HG03520 (cell line): ENCODE measurements at regions not wholly inside any gene's neighbourhood (a gene's known extent, or its start where the extent isn't known, plus 50 kb on each side); places are given as distances from the start of the nearest gene placed in this dataset.

Source experiments
- ATAC-seq: cut with Tn5 transposase; IDR thresholded peaks from one replicate; pipeline ENCODE4 v1.9.1; 2021; ENCODE audit warnings: mild to moderate bottlenecking, moderate library complexity; ENCODE audit not compliant: unreplicated experiment

GRCh38 chr7:32428546-32428945, 61.6 kb downstream of the LSM5 start:
- no peak for ATAC-seq

GRCh38 chr7:32427769-32428291, 62.4 kb downstream of the LSM5 start:
- ATAC-seq: no peak

- ATAC-seq: no peak
These were observed 73.3 kb downstream of the LSM5 start for GRCh38 chr7:32416846-32417245.

- ATAC-seq: no peak
These were observed 74.2 kb downstream of the LSM5 start for GRCh38 chr7:32415936-32416335.

- no peak for ATAC-seq
These were observed 74.7 kb downstream of the LSM5 start for GRCh38 chr7:32415519-32415918.

GRCh38 chr7:32412471-32412870, 77.7 kb downstream of the LSM5 start:
- no peak for ATAC-seq

- ATAC-seq: no peak
These were observed 79.6 kb downstream of the LSM5 start for GRCh38 chr7:32410545-32410944.

GRCh38 chr7:32406386-32406785, 83.8 kb downstream of the LSM5 start:
- ATAC-seq: no peak

GRCh38 chr7:32403463-32404229, 86.5 kb downstream of the LSM5 start:
- no peak for ATAC-seq

GRCh38 chr7:32400676-32401075, 89.5 kb downstream of the LSM5 start:
- no peak for ATAC-seq

GRCh38 chr7:32399311-32399710, 90.9 kb downstream of the LSM5 start:
- ATAC-seq: no peak

GRCh38 chr7:32395168-32395567, 95.0 kb downstream of the LSM5 start:
- no peak for ATAC-seq

- no peak for ATAC-seq
These were observed 96.3 kb downstream of the LSM5 start for GRCh38 chr7:32393861-32394260.

- ATAC-seq: no peak
These were observed 100.0 kb downstream of the LSM5 start for GRCh38 chr7:32390210-32390609.

- ATAC-seq: no peak
These were observed 104.7 kb downstream of the LSM5 start for GRCh38 chr7:32385316-32385956.

GRCh38 chr7:32381024-32381601, 109.1 kb downstream of the LSM5 start:
- no peak for ATAC-seq

- ATAC-seq: no peak
These were observed 110.6 kb downstream of the LSM5 start for GRCh38 chr7:32379510-32380112.

GRCh38 chr7:32378988-32379387, 111.2 kb downstream of the LSM5 start:
- no peak for ATAC-seq

GRCh38 chr7:32364581-32364980, 125.6 kb downstream of the LSM5 start:
- no peak for ATAC-seq

- no peak for ATAC-seq
These were observed 130.1 kb downstream of the LSM5 start for GRCh38 chr7:32360127-32360526.

- no peak for ATAC-seq
These were observed 132.5 kb downstream of the LSM5 start for GRCh38 chr7:32357535-32358277.
